ENCODE measurements at regions not wholly inside any gene's neighbourhood (a gene's known extent, or its start where the extent isn't known, plus 50 kb on each side); places are given as distances from the start of the nearest gene placed in this dataset.

DNA sequence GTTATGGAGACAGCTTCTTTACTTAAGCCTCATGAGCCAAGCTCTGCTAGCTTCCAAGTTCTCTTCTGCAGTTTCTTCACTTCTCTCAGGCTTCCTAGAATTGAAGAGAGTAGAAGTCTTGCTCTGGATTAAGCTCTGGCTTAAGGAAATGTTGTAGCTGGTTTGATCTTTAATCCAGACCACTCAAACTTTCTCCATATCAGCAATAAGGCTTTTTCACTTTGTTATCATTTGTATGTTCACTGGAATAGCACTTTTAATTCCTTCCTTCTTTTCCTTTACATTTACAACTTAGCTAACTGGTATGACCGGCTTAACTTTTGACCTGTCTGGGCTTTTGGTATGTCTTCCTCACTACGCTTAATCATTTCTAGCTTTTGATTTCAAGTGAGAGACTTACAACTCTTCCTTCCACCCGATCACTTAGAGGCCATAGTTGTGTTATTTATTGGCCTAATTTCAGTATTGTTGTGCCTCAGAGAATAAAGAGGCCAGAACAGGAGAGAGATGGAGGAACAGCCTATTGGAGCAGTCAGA lies 236.6 kb upstream of the BMP2 start:
- TF ChIP-seq POLR2AphosphoS5 (IDR thresholded peaks at IDR 0.05; ENCODE audit: borderline replicate concordance, low read depth, low read length) (no peak), EZH2 (IDR thresholded peaks at IDR 0.05) (no peak), FOXP2 (optimal IDR thresholded peaks at IDR 0.05; ENCODE audit: control extremely low read depth, extremely low read length, insufficient read depth) (no peak)
